ENCODE measurements at regions not wholly inside any gene's neighbourhood (a gene's known extent, or its start where the extent isn't known, plus 50 kb on each side); places are given as distances from the start of the nearest gene placed in this dataset.

DNA sequence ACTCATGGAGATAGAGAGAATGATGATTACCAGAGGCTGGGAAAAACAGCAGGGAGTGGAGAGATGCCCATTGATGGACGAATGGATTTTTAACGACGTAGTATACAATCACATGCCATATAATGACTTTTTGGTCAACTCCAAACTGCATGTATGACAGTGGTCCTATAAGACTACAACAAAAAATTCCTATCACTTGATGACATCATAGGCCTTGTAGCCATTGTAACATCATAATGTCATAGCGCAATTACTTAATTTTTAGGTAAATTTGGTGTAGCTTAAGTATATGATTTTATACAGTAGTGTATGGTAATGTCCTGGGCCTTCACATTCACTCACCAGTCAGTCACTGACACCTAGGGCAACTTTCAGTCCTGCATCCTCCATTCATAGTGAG, 264.3 kb downstream of the RAP2B start:
- TF ChIP-seq, protein P1, sequence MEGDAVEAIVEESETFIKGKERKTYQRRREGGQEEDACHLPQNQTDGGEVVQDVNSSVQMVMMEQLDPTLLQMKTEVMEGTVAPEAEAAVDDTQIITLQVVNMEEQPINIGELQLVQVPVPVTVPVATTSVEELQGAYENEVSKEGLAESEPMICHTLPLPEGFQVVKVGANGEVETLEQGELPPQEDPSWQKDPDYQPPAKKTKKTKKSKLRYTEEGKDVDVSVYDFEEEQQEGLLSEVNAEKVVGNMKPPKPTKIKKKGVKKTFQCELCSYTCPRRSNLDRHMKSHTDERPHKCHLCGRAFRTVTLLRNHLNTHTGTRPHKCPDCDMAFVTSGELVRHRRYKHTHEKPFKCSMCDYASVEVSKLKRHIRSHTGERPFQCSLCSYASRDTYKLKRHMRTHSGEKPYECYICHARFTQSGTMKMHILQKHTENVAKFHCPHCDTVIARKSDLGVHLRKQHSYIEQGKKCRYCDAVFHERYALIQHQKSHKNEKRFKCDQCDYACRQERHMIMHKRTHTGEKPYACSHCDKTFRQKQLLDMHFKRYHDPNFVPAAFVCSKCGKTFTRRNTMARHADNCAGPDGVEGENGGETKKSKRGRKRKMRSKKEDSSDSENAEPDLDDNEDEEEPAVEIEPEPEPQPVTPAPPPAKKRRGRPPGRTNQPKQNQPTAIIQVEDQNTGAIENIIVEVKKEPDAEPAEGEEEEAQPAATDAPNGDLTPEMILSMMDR (IDR thresholded peaks at IDR 0.05) = no peak
- TF ChIP-seq POLR2A (IDR thresholded peaks at IDR 0.05) (no peak), POLR2AphosphoS5 (IDR thresholded peaks at IDR 0.05) (no peak)
- DNase-seq (ENCODE audit: low spot score) = no peak
- Histone ChIP-seq H3K27ac (no peak overlapping the region), H3K27me3 (replicated peaks; ENCODE audit: insufficient read depth) (no peaks in the 10 kb centered on the region), H3K4me1 (replicated peaks) (no peaks in the 10 kb centered on the region), H3K9me3 (no peaks in the 10 kb centered on the region), H3K4me3 (no peak overlapping the region), H3K36me3 (no peaks in the 10 kb centered on the region)
- 86% methylated on average over 4 of the region's 4 CpGs for WGBS
- intact Hi-C loops (cut with DNase I) = no loop called here

DNA sequence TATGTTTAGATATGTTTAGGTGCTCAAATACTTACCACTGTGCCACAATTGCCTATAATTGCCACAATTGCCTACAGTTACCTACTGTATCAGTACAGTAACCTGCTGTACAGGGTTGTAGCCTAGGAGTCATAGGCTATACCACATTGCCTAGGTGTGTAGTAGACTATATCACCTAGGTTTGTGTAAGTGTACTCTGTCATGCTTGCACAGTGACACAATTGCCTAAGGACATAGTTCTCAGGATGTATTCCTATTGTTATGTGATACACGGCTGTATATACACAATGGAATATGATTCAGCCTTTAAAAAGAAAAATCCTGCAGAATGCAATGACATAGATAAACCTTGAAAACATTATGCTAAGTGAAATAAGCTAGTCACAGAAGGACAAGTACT, 264.8 kb downstream of the RAP2B start:
- Histone ChIP-seq H3K27me3 (replicated peaks; ENCODE audit: insufficient read depth) (no peaks in the 10 kb centered on the region), H3K4me1 (replicated peaks) (no peaks in the 10 kb centered on the region), H3K27ac (no peak overlapping the region), H3K4me3 (no peak overlapping the region), H3K36me3 (no peaks in the 10 kb centered on the region), H3K9me3 (no peaks in the 10 kb centered on the region)
- DNase-seq (ENCODE audit: low spot score) = no peak
- 92% methylated on average over 1 of the region's 1 CpG for WGBS
- TF ChIP-seq POLR2AphosphoS5 (IDR thresholded peaks at IDR 0.05) (no peak), POLR2A (IDR thresholded peaks at IDR 0.05) (no peak)
- TF ChIP-seq, protein P1 (IDR thresholded peaks at IDR 0.05) = no peak
- intact Hi-C loops (cut with DNase I) = no loop called here

DNA sequence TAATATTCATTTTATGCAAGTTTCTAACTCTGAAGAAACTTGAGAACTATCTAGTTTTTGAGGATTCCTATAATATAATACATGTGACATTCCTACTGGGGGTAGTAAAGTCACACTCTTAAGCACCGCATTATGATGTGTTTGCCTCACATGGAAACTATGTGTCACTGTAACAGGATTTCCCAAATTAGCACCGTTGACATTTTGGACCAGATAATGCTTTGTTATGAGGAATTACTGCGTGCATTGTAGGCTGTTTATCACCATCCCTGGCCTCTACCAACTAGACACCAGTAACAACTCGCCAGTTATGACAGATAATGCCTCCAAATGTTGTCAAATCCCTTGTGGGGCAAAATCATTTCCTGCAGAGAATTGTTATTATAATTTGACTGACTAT, 267.8 kb downstream of the RAP2B start:
- no peak for DNase-seq (ENCODE audit: low spot score)
- no peaks in the 10 kb centered on the region for H3K27me3 ChIP-seq (replicated peaks; ENCODE audit: insufficient read depth)
- H3K4me3 ChIP-seq = no peak overlapping the region
- H3K4me1 ChIP-seq (replicated peaks) = no peaks in the 10 kb centered on the region
- 76% methylated on average over 4 of the region's 4 CpGs for WGBS
- H3K27ac ChIP-seq = no peak overlapping the region
- H3K36me3 ChIP-seq = no peaks in the 10 kb centered on the region
- TF ChIP-seq, protein P1 (IDR thresholded peaks at IDR 0.05) = no peak
- TF ChIP-seq POLR2A (IDR thresholded peaks at IDR 0.05) (no peak), POLR2AphosphoS5 (IDR thresholded peaks at IDR 0.05) (no peak)
- no peaks in the 10 kb centered on the region for H3K9me3 ChIP-seq
- intact Hi-C loops (cut with DNase I) = no loop called here

DNA sequence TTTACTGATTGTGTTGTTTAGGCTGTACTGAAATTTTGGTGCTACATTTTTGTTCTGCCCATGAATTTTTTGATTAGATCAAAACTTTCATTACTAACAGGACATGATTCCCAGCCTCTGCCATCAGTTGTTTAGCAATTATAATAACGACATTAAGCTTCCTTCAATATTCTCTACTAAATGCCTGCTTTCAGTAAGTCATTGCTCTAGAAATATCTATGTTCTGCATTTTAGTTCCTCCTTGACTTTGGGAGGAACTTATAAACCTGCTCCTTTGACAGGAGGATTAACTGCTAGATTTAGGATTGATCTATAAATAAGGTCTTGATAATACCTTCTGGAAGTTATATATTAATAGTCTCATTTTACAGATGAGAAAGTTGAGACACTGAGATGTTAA, 269.1 kb downstream of the RAP2B start:
- no peaks in the 10 kb centered on the region for H3K27me3 ChIP-seq (replicated peaks; ENCODE audit: insufficient read depth)
- TF ChIP-seq, protein P1 (IDR thresholded peaks at IDR 0.05) = no peak
- no peak for TF ChIP-seq POLR2AphosphoS5 (IDR thresholded peaks at IDR 0.05)
- no peak for TF ChIP-seq POLR2A (IDR thresholded peaks at IDR 0.05)

DNA sequence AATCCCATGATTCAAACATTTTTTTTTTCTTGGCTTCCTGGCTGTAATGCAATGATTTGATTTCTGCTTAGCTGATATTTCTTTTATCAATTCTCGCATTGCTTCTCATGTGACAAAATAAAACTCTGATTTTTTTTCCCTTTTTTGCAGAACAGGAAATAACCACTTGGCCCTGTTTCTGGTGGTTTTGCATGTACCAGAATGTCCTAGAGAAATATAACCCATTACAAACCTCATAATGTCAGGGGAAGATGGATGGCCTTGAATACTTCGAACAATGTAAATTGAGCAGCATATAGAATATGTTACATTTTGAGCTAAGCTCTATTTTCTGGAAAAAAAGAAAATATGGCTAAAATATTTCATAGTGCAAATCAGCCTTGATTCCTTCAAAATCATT, 275.6 kb downstream of the RAP2B start:
- WGBS = 44% methylated on average over 2 of the region's 2 CpGs
- no peak overlapping the region for H3K27ac ChIP-seq

More for the DNA sequence above, 269.1 kb downstream of the RAP2B start:
- no peak overlapping the region for H3K27ac ChIP-seq
- H3K36me3 ChIP-seq = no peaks in the 10 kb centered on the region
- 77% methylated on average over 1 of the region's 1 CpG for WGBS
- DNase-seq (ENCODE audit: low spot score) = no peak
- H3K4me1 ChIP-seq (replicated peaks) = no peaks in the 10 kb centered on the region
- no peak overlapping the region for H3K4me3 ChIP-seq
- intact Hi-C loops (cut with DNase I) = no loop called here
- no peaks in the 10 kb centered on the region for H3K9me3 ChIP-seq

More for the DNA sequence above, 275.6 kb downstream of the RAP2B start:
- H3K9me3 ChIP-seq = no peaks in the 10 kb centered on the region
- no peak overlapping the region for H3K4me3 ChIP-seq
- TF ChIP-seq, protein P1 (IDR thresholded peaks at IDR 0.05) = no peak
- TF ChIP-seq POLR2A (IDR thresholded peaks at IDR 0.05) (no peak), POLR2AphosphoS5 (IDR thresholded peaks at IDR 0.05) (no peak)
- intact Hi-C loops (cut with DNase I) = no loop called here
- H3K4me1 ChIP-seq (replicated peaks) = no peaks in the 10 kb centered on the region
- H3K27me3 ChIP-seq (replicated peaks; ENCODE audit: insufficient read depth) = no peaks in the 10 kb centered on the region
- no peak for DNase-seq (ENCODE audit: low spot score)
- no peaks in the 10 kb centered on the region for H3K36me3 ChIP-seq
